ENCODE measurements at regions not wholly inside any gene's neighbourhood (a gene's known extent, or its start where the extent isn't known, plus 50 kb on each side); places are given as distances from the start of the nearest gene placed in this dataset.
"Not testable (repeated sequence)": the region's sequence is repeated elsewhere in the genome, so short reads cannot be mapped to it uniquely, and the experiment has no call there.

DNA sequence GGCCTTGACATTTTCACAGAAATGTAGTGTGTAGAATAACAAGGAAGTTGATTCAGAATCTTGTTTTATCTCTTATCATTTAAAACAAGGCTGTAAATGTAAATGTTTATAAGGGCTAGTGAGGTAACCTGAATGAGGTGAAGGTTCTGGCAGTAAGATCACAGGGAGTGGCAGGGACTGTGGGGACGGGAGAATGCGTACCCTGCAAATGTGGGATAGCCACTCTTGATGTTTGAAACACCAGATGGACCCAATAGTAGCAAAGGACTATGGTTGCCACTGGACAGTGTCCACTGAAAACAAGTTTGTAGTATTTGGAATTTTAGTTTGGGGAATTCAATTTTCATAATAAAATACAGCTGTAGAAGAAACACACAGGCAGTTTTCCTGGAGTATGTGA lies 155.3 kb downstream of the FHIP1A start:
- no peak for DNase-seq

DNA sequence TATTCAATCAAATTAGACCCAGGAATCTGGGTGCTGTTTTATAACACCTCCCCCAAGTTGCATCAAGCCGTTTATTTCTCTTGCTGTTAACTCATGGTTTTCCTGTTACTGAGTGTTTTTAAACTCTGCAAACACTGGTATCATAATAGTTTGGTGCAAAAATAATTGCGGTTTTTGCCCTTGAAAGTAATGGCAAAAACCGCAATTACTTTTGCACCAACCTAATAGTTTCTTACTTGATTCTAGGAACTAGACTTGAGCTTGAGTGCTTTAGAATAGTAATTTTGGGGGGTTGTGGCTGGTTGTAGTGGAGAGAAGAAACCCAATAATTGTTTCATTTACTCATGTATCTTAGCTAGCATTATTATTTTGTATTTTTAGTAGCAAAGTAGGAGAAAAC lies 156.6 kb downstream of the FHIP1A start:
- DNase-seq, result no peak

DNA sequence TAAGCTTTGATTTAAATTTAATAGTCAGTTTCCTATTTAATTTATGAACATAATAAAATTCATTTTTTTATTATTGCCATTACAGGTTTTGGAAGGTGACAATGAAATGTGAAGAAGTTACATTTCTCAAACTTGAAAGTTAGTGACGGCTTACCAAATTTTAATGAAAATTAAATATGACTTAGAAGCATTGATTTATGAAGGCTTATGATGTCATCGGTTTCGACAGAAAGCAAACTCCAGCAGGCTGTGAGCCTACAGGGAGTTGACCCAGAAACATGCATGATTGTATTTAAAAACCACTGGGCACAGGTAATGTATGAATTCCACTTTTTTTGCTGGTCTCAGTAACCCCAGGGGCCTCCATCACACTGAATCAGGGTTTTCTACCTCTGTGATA lies 157.1 kb downstream of the FHIP1A start:
- DNase-seq, result no peak

DNA sequence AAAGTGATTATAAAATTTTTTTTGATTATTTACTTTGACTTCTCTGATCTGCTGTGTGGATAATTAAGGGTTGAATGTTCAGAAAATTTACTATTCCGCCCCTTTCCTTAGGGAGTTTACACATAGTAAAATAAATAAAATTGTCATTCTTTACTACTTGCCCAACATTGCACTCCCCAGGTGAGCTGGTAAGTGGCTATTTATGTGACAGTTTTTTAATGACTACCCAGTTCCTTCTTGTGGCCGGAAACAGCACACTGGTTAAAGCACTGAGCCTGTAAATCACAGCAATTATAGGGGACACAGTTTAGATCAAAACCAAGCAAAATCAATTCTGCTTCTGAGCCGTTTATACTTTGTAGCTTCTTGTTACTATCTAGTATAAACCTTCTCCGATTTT lies 158.1 kb downstream of the FHIP1A start:
- DNase-seq, result peak; percentile 26

DNA sequence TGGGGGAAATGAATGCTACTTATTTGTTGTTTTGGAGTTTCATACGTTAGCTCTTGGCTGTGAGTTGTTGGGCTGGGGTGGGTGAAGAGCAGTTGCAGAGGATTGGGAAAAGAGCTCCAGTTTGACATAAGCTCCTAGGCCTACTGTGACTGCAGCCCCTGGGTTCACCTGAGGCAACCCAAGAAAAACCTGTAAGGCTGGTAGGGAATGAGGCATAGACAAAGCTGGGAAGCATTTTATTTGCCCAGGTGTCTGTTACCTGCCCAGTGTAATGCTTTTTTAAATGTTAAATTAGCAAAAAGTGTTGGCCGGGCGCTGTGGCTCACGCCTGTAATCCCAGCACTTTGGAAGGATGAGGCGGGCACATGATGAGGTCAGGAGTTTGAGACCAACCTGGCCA lies 160.0 kb downstream of the FHIP1A start:
- DNase-seq, result no peak

DNA sequence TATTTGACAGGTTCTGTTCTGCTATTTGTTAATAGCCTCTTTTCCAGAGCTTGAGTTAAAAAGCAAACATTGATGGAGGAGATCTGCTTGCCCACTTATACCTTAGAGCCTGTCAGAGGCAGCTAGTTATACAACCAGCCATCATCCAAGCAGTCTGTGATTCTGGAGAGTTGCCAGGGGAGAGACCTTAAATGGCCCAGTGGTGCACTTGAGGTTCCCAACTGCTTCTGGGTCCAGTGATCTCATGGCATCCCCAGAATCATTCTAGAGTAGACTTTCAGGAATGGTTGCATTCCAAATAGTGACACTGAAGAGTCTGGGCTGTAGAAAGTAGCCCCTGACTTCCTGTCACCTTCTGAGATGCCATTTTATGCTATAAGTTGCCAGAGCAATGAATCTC lies 160.7 kb downstream of the FHIP1A start:
- DNase-seq, result peak; percentile 84

DNA sequence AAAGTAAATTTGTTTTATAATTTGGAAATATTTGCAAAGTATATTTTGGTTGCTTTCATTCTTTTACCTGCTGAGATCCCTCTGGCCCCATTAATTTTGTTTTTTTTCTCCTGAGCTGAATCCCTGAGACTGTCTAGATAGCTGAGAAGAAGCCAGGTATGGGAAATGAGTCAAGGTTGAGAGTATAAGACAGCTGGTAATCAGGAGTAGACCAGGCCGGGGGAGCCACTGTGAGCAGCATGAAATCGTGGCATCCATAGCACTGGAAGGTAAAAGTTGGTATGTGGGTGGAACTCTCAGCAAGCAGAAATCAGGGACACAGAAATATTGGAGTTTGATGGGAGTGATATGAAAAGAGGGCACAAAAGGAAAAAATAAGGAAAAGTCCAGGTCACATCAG lies 164.5 kb downstream of the FHIP1A start:
- no peak for DNase-seq

DNA sequence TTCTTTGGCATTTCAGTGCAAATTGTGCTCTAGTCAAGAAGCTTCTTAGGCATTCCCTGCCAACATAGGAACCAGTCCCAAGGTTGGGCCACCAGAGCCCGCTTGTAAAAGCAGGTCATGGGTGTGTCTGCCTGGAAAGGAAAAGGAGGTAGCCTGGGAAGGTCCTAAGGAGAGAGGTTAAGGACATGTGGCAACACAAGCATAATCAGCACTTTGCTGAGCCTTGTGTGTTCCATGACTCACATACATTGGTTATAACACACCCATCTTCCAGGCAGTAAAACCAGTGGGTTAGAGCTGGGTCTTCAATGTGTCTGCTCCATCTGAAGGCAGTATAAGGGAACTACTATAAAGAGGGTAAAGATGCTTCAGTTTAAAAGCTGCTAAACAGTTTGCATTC lies 165.0 kb downstream of the FHIP1A start:
- no peak for DNase-seq

DNA sequence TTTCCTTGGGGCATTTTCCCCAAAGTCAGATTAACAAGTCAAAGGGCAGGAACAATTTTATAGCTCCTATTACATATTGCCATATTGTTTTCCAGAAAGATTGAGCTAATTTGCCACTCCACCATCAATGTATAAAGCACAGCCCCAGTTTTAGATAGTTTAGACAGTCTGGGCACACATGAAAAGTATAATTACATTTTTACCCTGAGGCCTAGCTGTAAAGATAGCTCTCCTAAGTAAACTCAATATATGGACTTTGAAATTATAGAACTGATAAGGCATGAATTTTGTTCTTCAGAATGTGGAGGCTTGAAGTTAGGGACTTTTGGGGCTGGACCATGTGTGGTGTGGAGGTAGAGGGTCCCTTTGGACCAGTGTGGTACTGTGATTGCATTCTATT lies 166.0 kb downstream of the FHIP1A start:
- no peak for DNase-seq

DNA sequence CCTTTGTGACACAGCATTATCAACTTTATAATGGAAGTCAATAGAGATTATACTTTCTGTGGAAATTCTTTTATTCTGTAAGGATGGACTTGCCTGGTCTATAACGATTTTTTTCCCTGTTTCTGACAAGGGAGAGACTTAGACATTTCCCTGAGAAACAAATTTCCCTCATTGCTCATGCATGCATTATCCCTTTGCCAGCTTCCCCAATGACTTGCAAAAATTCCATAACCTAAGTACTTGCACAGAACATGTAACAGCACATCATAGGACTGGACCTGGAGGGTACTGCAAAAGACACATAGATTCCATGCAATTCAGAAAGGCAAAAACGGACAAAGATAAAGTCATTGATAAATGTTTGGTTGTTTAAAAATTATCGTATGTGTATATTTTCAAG lies 166.7 kb downstream of the FHIP1A start:
- no peak for DNase-seq

DNA sequence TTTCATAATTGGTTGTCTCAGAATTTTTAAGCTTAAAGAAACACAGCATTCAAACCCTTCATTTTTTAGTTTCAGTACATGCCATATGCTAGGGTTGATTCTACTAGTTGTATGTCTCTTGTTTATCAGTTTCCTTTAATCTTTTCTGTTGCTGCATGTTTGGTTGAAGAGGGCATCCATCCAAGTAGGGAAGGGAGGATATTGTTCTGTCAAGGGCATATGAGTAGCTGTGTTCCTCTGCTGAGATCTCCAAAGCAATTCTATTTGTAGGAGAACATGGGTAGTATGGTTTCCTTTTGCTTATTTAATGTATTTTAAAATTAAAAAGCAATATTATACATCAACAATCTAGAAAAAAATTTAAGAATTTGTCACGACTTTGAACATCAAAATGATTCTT lies 167.7 kb downstream of the FHIP1A start:
- DNase-seq, result no peak

DNA sequence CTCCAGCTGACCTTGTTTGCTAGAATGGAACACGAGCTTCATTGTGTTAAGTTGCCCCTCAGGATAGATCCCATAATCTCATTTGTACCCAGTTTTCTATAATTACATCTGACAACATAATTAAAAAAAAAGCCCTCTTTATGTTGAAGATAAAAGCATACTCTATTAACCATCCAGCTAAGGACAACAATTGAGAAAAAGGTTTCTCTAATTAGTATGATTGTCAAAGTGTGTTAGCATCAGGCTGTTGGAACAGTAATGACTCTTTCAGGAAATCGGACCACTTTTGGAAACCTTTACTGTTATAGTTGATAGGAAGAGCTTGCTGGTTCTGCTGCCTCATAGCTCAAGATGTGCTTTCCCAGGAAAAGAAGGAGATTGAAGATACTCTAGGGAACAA lies 172.6 kb downstream of the FHIP1A start:
- DNase-seq, result peak; percentile 92

DNA sequence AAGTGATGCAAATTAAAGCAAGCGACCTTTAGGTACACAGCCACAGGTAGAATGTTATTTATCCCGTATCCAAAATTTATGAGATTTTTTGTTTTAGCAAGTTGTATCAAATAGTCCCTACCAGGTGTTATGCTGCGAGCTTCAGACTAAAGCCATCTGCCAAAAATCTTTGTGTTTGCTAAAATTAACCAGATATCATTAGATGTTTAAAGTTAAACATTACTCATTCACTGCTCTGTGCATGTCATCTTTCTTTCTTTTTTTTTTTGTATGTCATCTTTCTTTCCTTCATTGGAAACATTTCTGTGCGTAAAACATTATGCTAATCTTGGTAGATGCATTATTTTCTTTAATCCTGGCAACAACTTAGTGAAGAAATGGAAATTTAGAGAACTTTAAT lies 173.1 kb downstream of the FHIP1A start:
- DNase-seq, result no peak

DNA sequence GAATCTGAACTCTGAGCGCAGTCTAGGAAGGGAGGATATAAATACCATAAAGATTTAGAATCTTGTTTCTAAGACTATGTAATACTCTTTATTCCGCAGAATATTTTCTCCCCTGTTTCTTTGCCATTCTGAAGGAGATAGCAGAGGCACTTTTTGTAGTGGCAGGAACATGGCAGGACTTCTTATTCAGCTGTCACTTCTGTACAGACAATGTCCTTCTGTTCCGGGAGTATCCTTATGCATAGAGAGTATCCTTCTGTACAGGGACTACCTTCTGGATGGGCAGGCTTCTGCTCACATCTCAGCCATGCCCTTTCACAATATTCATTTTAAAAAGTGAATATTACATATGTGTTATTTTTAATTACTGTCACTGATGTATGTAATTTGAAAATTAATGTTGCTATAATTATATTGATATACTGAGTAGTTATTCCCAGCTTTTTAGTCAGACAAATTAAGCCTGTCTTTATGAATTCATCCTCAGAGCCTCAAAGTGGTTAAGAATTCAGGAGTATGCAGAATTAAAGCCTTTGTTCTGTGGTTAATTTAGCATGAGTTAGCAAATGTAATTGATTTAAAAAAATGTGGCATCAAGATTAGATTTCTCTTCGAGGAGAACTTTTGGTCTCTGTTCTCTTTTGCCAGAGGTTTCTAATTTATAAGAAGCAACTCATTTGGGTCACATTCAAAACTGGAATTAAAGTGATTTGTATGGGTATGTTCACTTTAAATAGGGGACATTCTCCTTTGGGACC lies 174.4 kb downstream of the FHIP1A start:
- DNase-seq, result no peak

DNA sequence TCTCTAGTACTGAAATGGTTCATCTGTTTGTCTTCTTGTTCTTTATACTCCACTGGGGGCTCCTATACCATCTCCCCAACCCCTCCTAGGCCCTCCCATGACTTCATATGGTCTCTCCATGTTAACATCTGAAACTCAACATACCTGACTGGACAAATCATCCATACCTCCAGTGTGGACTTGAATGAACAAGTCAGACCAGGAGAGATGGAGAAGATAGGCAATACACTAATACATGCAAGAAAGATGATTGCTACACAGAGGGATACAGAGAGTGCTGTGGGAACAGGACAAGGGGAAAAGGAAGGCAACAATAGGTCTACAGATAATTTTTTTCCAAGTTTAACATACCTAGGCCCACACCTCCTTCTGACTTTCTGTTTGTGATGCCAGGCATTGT lies 175.1 kb downstream of the FHIP1A start:
- no peak for DNase-seq

DNA sequence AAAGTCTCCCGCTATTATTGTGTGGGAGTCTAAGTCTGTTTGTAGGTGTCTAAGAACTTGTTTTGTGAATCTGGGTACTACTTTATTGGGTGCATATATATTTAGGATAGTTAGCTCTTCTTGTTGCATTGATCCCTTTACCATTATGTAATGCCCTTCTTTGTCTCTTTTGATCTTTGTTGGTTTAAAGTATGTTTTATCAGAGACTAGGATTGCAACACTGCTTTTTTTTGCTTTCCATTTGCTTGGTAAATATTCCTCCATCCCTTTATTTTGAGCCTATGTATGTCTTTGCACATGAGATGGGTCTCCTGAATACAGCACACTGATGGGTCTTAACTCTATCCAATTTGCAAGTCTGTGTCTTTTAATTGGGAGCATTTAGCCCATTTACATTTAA lies 165.2 kb downstream of the GATB start:
- DNase-seq, result not testable (repeated sequence)

DNA sequence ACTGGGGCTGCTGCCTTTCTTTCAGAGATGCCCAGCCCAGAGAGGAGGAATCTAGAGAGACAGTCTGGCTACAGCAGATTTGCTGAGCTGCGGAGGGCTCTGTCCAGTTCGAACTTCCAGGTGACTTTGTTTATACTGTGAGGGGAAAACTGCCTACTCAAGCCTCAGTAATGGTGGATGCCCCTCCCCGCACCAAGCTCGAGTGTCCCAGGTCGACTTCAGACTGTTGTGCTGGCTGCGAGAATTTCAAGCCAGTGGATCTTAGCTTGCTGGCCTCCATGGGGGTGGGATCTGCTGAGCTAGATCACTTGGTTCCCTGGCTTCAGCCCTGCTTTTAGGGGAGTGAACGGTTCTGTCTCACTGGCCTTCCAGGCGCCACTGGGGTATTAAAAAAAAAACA lies 163.1 kb downstream of the GATB start:
- DNase-seq, result not testable (repeated sequence)

DNA sequence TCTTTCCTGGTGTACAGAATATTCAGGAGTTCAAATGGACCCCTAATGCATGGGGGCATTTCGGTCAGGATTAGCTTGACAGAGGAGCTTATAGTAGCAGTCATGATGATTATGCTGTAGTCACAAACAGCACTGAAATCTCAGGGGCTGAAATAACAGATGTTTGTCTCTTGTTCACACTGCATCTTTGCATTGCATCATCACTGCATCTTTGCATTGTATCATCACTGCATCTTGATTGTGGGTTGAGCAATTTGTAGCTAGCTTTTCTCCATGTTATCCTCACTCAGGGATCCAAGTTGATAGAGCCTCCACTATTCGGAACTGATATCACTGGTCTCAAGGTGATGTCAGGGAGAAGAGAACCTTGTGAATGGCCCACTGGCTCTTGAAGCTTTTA lies 160.9 kb downstream of the GATB start:
- no peak for DNase-seq

DNA sequence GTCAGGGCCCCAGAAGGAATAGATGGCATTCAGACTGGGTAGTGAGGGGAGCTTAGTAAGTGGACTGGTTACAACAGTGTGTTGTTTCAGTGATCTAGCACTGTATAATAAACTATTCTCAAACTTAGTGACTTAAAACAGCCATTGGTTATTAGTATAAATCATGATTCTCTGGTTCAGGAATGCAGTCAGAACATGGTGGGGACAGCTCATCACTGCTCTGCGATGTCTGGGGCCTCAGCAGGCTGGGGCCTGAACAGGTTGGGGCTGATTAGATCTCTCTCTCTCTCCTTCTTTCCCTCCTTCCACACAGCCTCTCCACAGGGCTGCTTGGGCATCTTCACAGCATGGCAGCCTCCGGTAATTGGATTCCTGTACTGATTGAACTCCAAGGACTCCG lies 160.4 kb downstream of the GATB start:
- no peak for DNase-seq

DNA sequence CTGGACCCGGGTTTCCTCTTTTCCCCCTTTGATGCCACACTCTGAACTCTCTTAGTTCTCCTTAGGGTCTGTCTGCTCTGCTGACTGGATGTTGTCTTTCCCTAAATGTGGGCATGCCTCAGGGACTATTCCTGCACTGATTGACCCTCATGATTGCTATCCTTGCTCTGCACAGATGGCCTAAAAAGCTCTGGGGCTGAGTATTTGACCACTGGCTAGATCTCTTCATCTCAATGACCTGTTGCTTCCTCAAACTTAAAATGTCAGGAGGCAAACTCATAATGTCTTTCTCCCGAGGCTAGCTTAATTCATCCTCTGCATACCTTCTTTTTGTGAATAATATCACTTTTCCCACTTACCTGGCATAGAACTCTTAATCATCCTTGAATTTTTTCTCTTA lies 157.4 kb downstream of the GATB start:
- DNase-seq, result no peak

DNA sequence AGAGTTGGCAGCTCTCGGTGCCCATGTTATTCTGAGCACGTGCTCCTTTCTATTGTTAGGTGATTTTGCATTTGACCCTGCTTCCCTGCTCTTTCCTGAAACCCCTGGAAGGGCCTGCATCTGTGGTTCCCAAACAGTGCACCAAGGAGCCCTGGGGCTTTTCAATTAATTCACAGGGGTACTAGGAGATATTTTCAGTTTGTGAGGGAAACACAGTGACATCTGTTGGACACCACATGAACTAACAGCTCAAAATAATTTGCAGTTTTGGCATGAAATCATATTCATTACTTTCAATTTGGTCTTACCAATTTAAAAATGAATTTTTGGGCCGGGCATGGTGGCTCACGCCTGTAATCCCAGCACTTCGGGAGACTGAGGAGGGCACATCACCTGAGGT lies 156.6 kb downstream of the GATB start:
- peak; percentile 31 for DNase-seq

DNA sequence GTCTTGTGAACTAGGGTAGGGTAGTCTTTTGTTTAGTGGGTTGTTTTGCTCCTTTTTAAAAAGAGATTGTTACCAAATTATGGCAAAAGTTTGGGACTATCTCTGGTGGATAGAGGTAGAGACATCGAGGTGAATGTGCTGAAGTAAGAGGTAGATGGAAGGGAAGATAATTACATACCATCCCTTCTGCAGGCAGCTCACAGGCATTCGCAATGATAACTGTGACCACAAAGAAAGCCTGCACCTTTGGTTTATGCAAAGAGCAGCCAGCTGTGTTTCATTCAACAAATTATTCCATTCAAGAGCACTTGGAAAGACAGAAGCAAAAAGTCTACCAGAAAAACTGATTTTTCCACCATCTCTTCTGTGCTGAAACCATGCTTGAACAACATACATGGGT lies 155.6 kb downstream of the GATB start:
- no peak for DNase-seq

DNA sequence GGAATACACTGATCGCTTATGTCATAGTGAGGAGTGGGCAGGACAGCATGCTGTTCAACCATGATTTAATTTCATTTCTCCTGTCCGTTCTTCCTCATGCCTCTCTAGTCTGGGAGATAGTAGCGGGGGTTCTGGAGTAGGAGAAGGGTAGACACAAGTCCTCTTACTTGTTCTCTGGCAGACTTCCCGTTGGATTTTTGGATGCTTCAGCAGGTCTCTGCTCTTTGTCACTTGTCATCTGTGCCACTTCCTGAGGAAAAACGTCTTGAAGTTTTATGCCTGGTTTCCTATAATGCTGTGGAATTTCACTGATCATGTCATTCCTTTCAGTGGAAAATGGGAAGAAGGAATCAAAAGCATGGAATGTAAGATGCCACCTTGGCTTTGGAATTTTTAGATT lies 154.7 kb downstream of the GATB start:
- DNase-seq, result no peak

DNA sequence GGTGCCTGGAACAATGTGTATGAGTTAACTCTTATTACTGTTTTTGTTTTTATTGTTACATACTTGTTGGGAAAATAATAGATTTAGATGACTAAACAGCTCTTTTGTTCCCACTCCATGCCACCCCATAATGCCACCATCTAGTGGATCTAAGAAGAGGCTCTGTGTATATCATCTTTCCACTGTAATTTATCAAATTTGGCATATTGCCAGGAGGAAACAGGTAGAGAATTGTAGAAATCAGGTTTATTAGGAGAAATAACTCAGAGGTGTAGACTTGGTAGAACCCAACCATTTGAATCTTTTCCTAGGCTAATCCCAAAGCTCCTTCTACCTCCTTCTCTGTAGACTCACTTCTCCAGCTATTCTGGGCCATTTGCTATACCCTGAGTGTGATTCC lies 150.6 kb downstream of the GATB start:
- DNase-seq, result no peak

DNA sequence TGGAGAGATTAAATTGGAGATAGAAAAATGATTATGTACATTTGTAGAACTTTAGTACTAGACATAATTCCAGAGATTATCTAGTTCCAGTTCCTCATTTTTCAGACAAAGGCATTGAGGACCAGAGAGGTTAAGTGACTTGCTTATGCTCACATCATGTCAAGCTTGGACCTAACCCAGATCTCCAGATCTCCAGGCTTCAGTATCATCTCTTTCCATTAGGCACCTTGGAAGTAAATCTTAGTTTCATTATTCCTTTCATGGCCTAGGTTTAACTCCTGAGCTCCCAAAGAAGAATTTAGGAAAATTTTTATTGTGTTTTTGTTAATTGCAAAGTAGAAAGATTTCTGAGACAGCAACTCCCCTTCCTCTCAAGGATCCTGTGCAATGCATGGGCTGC lies 148.8 kb downstream of the GATB start:
- no peak for DNase-seq

DNA sequence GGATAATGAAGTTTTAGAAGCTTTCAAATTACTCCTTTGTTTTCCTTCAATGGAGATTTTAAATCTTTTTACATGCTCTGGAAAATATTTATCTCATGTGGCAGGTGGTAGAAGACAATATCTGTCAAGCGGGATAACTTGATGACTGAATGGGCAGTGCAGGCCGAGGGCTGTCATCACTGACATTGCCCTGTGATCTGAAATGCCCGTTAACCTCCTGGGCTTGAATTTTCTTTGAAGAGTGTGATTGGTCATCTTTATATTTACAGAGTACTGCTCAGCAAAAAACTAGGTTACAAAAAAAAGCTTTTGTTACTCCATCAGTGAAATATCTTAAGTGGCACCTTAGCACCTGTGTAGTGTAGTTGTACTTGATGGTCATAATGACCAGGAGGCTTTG lies 147.5 kb downstream of the GATB start:
- DNase-seq, result no peak
